COLO668 (cell line): ENCODE measurements at regions not wholly inside any gene's neighbourhood (a gene's known extent, or its start where the extent isn't known, plus 50 kb on each side); places are given as distances from the start of the nearest gene placed in this dataset.
"Not testable (repeated sequence)": the region's sequence is repeated elsewhere in the genome, so short reads cannot be mapped to it uniquely, and the experiment has no call there.

ENCODE experiments used
- DNase-seq: peaks from one replicate; lab custom pipeline; 2025; ENCODE audit not compliant: unreplicated experiment; lab: John Stamatoyannopoulos, UW

DNA sequence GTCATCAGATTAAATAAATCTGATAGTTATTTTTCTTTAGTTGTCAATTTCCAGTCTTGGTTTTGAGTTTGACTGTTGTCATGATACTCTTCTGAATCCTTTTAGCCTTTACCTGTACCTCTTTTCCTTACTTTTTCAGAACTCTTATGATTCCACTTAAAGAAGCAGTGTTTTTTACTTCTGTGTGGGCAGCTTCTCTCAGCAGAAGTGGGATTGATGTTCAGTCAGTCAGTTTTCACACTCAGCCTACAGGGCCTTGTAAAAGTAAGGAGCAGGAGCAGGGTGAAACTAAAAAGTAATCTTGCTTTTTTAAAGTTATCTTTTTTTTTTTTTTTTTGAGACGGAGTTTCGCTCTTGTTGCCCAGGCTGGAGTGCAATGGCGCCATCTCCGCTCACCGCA is 75.1 kb downstream of the HAUS1 start:
- DNase-seq = no peak

DNA sequence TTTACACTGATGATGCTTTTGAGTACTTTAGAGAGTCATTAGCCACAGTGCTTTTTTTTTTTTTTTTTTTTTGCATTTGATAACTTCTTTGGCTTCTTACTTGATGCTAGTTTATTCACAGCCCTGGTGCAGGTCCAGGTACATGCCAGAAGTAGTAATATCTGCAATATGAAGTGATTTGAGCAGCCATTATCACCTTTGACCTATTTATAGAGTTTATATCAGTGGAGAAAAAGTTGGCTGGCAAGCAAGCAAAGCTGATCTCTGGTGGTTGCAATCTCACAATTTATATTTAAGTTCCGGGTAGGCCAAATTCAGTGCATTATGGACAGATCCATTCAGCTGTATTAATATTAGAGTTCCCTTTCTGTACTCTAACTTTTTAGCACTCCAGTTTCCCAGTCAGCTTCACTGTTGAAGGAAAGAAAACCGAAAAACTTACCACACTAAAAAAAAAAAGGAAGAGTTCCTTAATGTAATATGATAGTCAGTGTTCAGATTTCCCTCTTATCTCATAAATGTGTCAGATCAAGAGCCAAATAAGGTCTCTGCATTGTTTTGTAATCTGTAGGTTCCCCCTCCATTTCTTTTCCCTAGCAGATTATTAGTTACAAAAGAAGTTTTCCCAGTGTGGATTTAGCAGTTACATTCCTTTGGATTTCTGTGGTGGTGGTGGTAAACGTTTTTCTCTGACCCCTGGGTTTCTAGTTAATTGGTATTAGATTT is 78.6 kb downstream of the HAUS1 start:
- DNase-seq = no peak

DNA sequence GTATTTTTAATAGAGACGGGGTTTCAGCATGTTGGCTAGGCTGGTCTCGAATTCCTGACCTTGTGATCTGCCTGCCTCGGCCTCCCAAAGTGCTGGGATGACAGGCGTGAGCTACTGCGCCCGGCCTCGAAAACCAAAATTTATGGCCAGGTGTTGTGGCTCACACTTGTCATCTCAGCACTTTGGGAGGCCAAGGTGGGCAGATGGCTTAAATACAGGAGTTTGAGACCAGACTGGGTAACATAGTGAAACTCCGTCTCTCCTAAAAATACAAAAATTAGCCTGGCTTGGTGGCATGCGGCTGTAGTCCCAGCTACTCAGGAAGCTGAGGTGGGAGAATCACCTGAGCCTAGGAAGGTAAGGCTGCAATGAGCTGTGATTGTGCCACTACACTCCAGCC is 80.1 kb downstream of the HAUS1 start:
- not testable (repeated sequence) for DNase-seq

GRCh38 chr18:46184727-46185126 is 80.5 kb downstream of the HAUS1 start:
- DNase-seq = no peak

DNA sequence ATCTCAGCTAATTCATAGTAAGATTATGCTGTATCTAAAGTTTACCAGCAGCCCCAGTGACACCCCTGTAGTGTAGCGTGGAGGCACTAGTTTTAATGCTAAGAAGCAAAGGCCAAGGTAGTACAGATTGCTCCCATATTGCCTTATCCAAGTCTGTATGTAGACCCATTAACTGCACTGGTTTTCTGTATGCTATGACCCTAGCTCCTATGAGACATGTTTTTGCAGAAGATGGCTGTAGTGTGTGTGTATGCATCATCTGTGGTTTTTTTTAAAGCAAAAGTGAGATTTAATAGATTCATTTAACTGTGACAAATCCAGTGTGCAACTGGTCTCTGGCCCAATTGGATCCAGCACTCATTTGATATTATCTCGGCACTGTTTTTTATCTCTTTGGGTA is 86.5 kb downstream of the HAUS1 start:
- DNase-seq = no peak

DNA sequence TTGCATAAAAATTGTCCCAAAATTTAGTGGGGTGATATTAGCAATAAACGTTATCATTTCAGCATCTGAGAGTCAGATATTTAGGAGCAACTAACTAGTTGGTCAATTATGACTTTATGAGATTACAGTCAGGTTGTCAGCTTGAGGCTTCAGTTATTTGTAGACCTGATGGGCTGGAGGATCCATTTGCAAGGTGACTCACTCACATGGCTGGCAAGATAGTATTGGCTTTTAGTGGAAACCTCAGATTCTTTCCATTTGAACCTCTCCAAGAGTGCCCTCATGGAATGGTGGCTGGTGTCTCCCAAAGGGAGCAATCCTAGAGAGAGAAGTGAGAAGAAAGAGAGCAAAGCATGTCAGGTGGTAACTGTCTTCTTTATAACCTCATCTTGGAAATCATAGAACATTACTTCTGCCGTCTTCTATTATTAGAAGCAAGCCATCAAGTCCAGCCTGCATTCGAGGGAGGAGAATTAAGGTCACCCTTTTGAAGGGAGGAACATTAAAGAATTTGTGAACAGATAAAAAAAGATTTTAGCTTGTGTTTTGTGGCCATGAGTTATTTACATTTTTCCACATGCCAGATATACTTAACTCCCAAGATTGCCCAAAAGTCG is 92.5 kb downstream of the HAUS1 start:
- no peak for DNase-seq

GRCh38 chr18:46199515-46200147 is 95.4 kb downstream of the HAUS1 start:
- no peak for DNase-seq

DNA sequence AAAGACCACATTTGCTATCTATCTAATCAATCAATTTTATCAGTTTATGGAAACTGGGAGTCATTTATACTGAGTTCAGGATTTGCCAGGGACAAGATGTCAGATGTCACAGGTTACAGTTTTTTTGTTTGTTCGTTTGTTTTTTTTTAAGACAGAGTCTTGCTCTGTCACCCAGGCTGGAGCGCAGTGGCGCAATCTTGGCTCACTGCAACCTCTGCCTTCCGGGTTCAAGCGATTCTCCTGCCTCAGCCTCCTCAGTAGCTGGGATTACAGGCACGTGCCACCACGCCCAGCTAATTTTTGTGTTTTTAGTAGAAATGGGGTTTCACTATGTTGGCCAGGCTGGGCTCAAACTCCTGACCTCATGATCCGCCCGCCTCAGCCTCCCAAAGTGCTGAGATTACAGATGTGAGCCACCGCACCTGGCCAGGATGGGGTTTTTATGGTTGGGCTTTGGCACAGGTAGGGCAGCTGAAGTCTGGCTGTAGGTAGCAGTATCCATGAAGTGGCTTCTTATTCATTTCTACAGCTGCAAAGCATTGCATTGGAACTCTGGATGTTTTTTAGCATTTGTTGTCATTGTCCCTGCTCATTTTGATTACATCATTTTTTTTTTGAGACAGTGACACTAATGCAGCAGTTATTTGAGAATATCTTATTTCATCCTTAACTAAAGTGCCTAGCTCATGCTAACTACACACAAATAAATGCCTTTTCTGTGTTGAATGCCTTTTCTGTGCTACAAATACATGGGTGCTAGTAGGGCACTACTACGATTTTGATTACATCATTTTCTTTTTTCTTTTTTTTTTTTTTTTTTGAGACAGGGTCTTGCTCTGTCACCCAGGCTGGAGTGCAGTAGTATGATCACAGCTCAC is 96.2 kb downstream of the HAUS1 start:
- not testable (repeated sequence) for DNase-seq

DNA sequence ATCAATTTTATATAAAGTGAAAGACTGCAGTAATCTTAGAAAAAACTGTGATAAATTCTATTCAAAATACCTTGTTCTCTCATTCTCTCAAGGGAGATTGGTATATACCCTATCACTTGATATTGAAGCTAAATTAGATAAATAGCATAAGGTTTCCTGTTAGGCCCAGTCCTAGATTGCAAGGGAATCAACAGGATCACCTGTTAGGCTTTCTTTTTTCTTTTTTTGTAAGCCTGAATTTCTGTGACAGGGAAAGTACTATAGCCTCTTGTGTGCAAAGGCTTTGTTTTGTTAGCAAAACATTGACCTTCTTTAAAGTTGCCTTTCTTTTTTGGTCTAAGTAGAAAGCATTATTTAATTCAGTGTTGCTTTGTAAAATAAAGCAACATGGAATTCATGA is 100.0 kb downstream of the HAUS1 start:
- no peak for DNase-seq

DNA sequence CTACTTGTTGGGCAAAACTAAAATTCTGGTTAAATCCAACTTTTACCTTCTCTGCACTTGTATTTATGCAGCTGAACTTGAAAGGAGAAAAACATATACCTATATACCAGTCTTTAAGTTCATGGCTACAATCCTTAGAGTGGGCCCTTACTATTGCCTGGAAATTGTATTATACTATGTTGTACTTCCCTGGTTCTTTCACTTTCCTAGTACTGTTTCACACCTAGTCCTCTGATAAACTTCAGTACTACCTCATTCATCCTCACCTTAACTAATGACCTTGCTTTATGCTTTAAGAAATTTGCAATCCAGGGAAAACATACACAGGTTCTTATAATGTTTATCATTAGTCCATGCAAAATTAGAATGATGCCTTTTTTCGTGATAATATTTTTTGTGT is 103.8 kb downstream of the HAUS1 start:
- no peak for DNase-seq

DNA sequence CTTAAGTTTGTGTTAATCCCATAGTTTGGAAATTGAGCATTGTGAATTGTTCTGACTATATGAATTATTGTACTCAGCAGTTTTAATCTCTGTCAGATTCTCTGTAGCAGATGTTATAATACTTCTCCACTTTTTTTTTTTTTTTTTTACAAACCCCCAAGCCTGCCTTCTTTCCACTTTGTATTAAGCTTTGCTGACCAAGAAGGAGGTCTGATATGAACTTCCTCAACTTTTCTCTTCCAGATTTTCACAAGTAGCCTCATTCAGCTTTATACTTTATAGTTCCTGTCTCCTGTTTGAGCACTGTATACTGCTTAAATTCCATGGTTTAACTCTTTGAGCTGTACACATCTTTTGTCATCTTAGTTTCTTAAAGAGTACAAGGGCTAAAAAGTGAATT is 105.0 kb downstream of the HAUS1 start:
- no peak for DNase-seq

DNA sequence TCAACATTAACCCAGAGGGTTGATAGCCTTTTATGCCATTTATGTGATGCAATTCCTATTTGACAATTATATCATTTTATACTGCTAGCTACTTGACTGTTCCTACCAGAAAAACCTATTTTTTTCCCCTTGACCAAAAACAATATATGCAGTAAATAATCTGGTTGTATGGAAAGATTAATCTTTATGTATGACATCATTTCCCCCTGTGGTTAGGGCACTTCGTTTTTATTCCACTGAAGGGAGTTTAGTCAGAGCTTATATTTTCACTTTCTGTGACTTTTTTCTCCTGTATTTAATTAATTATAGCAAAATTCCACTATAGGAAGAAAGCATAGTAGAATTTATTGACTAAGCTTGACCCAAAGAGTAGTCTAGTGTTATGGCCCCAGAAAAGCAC is 107.6 kb downstream of the HAUS1 start:
- no peak for DNase-seq

GRCh38 chr18:46212398-46212797 is 108.2 kb downstream of the HAUS1 start:
- no peak for DNase-seq

DNA sequence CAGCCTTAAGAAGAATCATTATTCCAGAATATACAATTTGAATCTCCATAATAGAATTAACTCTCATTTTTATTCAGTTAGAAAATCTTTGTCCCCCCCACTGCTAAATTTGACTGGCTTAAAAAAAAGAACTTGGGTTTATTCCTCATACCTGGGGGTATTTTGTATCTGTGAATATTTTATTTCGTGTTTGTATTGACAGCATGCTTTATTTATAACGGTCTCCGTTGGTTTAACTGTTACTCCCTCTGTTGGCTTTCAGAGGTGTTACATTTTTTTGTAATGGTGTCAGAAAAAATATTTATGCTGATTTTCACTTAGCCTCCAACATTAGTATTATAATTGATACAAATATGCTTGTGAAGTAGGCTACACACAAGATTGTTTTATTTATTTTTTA is 109.1 kb downstream of the HAUS1 start:
- no peak for DNase-seq

- no peak for DNase-seq
Measured at GRCh38 chr18:46214435-46214834, 110.2 kb downstream of the HAUS1 start.

- DNase-seq = no peak
Measured at GRCh38 chr18:46215902-46216723, 111.9 kb downstream of the HAUS1 start.

DNA sequence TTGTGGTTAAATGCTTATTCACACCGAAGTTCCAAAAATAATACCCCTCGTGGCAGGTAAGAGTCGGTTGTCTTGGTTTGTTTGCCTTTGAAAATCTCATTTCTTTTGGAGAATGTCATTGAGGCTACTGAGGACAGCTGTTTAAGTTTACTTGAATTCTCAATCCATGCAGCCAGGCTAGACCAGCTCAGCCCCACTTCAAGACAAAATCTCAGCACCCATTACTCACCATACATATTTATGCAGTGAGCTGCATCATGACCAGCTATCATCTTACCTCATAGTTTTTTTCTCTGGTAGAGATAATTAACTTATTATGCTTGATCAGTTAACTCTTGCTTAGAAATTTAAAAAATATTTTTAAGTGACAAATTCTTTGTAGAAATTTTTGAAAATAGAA is 115.9 kb downstream of the HAUS1 start:
- DNase-seq = no peak

DNA sequence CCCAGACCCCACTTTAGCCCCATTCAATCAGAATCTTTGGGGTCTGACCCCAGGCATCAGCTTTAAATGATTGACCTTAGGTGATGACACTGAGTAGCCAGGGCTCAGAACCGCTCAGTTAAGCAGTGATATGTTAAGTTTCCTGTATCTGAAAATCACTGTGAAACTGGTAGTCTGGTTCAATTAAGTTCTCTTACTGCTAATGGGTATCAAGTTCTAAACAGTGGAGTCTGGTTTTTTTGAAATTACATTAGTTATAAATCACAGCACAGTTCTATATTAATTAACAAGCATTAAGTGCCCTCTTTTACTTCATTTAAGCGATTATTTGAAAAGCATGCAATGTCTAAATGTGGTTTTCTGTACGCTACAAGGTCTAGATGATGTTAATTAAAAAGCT is 117.9 kb downstream of the HAUS1 start:
- DNase-seq = no peak

DNA sequence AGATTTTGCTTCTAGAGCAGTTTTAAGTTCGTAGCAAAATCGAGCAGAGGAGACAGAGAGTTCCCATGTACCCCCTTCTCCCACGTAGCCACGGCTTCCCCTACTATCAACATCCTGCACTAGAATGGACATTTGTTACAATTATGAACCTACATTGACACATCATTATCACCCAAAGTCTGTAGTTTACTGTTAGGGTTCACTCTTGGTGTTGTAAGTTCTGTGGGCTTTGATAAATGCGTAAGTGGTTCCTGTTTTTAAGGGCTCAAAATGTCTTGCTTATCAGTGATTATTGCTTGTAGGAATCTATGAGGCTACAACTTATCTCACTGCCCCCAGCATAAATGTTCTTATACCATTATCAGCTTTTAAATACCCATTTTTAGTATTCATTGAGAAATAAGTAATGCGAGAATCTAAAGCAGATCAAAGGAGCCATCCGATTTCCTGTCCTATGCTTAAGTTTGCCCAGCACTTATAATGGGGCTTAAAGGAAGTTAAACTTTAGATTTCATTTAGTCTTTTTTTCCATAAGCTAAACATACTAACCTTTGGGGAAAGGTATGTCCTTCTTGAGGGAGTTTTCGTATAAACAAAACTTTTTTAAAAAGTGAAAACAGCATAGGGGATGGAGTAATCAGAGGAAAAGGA is 118.7 kb downstream of the HAUS1 start:
- DNase-seq = no peak

- DNase-seq = no peak
Measured at GRCh38 chr18:46224181-46224775, 120.1 kb downstream of the HAUS1 start.
